Activated CD4-positive, alpha-beta T cell treated with anti-CD3 and anti-CD28 coated beads, Interleukin-2, amount 50 U/mL, for 48 hours (primary cell): ENCODE measurements at regions not wholly inside any gene's neighbourhood (a gene's known extent, or its start where the extent isn't known, plus 50 kb on each side); places are given as distances from the start of the nearest gene placed in this dataset.
"Not testable (repeated sequence)": the region's sequence is repeated elsewhere in the genome, so short reads cannot be mapped to it uniquely, and the experiment has no call there.

Experiments used
- DNase-seq, 2 experiments: peaks; one replicate each; pipeline ENCODE4 v3.0.0-alpha.2; 2020

DNA sequence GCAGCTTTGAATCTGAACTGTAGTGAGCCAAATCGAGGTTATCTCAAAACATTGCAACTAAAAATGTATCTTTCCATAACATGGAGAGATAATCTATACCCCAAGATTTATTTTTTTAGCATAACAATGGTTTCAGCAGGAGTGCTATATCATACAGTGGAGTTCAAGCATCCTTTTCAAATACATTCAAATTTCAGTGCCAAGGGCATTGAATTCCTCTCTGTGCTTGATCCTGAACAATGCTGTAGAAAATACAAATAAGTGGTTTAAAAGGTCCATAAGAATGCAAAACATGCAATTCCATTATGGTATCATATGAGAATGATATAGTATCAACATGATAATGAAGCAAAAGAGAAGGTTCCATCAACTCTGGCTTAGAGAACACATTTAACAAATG is 201.7 kb downstream of the TXNL1 start:
- no peak for DNase-seq

GRCh38 chr18:56433919-56434318 is 204.5 kb downstream of the TXNL1 start:
- no peak for DNase-seq

DNA sequence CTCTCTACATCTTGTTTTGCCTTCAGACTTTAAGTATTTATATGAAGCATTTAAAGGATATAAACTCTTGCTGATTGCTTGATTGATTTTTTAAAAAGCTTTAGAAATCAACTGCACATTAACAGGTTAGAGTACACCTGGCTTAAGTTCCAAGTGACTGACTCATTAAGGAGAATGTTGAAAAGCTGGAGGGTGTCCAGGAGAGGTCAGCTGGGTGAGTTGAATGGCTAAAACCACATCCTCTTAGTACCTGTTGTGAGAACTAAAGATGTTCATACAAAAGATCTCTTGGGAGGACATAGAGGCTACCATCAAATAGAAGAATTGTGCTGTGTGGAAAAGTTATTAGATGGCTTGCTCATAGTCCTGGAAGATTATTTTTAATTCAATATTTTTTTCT is 206.8 kb downstream of the TXNL1 start:
- DNase-seq = no peak

- no peak for DNase-seq
Observed at GRCh38 chr18:56423626-56424025, 214.8 kb downstream of the TXNL1 start.

- no peak for DNase-seq
Observed at GRCh38 chr18:56421647-56422046, 216.7 kb downstream of the TXNL1 start.

- not testable (repeated sequence) for DNase-seq
Observed at GRCh38 chr18:56420868-56421267, 217.5 kb downstream of the TXNL1 start.

DNA sequence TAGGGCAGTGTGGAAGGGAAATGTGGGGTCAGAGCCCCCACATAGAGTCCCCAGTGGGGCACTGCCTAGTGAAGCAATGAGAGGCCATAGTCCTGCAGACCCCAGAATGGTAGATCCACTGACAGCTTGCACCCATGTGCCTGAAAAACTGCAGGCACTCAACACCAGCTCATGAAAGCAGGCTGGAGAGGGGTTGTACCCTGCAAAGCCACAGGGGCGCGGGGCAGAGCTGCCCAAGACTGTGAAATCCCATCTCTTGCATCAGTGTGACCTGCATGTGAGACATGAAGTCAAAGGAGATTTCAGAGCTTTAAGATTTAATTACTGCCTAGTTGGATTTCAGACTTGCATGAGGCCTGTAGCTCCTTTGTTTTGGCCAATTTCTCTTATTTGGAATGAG is 224.0 kb downstream of the TXNL1 start:
- no peak for DNase-seq

- DNase-seq = no peak
Observed at GRCh38 chr18:56413862-56414261, 224.5 kb downstream of the TXNL1 start.

DNA sequence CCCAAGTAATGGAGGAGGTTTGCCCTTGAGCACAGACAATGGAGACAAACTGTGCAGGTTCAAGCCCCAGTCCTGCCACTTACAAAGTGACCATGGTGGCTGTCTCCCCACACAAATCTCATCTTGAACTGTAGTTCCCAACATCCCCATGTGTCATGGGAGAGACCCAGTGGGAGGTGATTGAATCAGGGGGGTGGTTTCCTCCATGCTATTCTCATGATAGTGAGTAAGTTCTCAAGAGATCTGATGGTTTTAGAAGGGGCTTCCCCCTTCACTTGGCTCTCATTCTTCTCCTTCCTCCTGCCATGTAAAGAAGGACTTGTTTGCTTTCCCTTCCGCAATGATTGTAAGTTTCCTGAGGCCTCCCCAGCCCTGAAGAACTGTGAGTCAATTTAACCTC is 225.4 kb downstream of the TXNL1 start:
- DNase-seq = no peak

GRCh38 chr18:56409736-56410135 is 228.7 kb downstream of the TXNL1 start:
- no peak for DNase-seq

GRCh38 chr18:56407646-56408180 is 230.7 kb downstream of the TXNL1 start:
- DNase-seq = no peak

- DNase-seq = no peak
Observed at GRCh38 chr18:56402872-56403516, 235.4 kb downstream of the TXNL1 start.

- DNase-seq = no peak
Observed at GRCh38 chr18:56393870-56394269, 244.5 kb downstream of the TXNL1 start.

GRCh38 chr18:56391931-56392590 is 246.3 kb downstream of the TXNL1 start:
- no peak for DNase-seq

DNA sequence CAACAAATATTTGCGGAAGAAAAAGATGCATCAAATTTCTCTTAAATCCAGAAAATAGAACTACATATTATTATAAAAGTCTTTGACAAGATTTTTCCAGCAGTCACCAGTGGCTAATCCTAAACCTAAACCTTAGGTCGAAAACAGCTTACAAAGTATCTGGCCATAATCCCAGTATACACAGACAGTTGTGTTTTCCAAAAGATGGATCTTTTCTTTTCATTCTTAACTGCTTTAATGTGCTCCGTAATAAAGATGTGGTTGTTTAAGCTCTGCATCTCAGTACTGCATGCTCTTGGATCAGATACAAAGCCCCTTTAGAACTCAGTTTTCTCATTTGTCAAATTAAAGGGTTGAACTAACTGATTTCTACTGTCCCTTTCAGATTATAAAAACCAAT is 247.8 kb downstream of the TXNL1 start:
- no peak for DNase-seq

DNA sequence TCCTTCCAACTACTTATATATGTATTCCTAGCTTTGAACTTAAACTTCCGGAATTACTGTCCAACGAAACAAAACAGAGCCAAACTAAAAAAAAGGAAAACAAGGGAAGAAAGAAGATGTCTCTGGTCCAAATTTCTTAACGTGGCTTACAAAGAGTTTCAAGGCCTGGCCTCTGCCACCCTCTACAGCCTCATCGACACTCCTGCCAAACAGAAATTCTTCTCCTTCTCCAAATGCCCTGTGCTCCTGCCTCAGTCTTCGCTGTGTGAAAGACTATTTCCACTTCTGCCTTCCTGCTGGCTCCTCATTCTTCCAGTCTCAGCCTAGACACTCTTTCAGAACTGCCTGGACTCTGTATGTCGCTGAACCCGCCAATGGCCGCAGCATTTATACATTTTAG is 249.2 kb downstream of the TXNL1 start:
- no peak for DNase-seq

- DNase-seq = no peak
Observed at GRCh38 chr18:56388571-56388970, 249.8 kb downstream of the TXNL1 start.

- no peak for DNase-seq
Observed at GRCh38 chr18:56386856-56387255, 251.5 kb downstream of the TXNL1 start.

- no peak for DNase-seq
Observed at GRCh38 chr18:56383349-56383748, 255.0 kb downstream of the TXNL1 start.

DNA sequence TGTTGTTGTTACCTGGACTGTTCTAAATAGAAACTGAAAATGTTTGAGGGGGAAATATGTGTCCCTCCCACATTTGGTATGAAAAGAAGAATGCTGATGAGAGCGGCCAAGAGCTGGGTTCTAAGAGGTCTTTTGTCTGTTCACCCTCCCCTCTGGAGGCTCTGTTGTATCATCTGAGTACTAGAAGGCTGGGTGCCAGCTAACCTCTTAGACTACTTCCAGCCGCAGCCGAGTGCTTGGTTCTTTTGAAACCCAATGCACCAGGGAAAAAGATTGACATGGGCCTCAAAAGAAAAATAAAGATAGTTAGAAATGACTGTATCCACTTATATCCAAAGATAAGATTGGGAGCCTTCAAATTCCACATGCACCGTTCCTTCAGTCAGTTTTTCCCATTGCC is 255.9 kb downstream of the TXNL1 start:
- no peak for DNase-seq

GRCh38 chr18:56381196-56381595 is 257.2 kb downstream of the TXNL1 start:
- DNase-seq = no peak

DNA sequence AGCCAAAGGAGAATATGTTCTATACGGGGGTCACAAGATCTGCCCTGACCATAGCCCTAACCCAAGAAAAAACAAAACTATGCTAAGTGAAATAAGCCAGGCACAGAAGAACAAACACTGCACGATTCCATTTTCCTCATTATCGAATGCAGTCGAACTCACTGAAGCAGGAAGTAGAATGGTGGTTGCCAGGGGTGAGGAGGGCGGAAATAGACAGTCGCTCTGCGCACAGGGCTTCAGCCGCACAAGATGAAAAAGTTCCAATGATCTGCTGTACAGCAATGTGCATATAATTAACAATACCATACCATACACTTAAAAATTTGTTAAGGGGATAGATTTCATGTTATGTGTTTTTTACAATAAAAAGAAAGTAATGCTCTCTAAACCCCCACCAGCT is 257.7 kb downstream of the TXNL1 start:
- no peak for DNase-seq

GRCh38 chr18:56379256-56379655 is 259.1 kb downstream of the TXNL1 start:
- DNase-seq = no peak

DNA sequence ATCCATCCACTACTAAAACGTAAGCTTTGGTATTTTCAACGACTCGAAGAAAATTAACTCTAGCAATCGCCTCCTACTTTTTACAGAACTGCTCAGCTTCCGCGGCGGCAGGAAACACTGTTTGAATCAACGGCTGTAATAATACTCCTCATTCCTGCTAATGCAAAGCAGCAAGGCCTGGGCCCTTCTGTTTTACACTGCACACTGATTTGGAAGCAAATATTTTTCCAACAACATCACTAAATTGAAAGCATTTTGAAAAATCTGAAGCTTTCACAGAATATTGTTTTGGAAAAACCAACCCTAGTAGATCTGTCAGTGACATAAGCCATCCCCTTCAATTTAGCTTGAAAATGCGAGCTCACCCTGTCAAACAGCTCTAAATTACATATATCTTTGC is 261.2 kb downstream of the TXNL1 start:
- DNase-seq = no peak
